SK-N-SH treated with all-trans-retinoic acid at 6 μM for 48 hours (cell line): ENCODE measurements at regions not wholly inside any gene's neighbourhood (a gene's known extent, or its start where the extent isn't known, plus 50 kb on each side); places are given as distances from the start of the nearest gene placed in this dataset.

Source experiments
- CREB5 ChIP-seq: fragments of 250-450 bp; sonication (Bioruptor Pico); IDR thresholded peaks from 2 replicates; pipeline ENCODE4 v1.5.1; 2020; ENCODE audit warnings: low read depth, mild to moderate bottlenecking, moderate library complexity
- CSDC2 ChIP-seq: fragments of 250-450 bp; sonication (Bioruptor Pico); IDR thresholded peaks from 2 replicates; pipeline ENCODE4 v1.5.0; 2020; ENCODE audit warnings: mild to moderate bottlenecking, moderate library complexity
- RARB ChIP-seq: fragments of 250-450 bp; sonication (Bioruptor Pico); IDR thresholded peaks from 2 replicates; pipeline ENCODE4 v1.8.0; 2021; ENCODE audit warnings: mild to moderate bottlenecking, moderate library complexity
- ZNF565 ChIP-seq: fragments of 450-650 bp; formaldehyde crosslinking; conservative IDR thresholded peaks from 2 replicates; pipeline ENCODE4 v1.5.0; 2020; ENCODE audit warnings: low read depth, mild to moderate bottlenecking, moderate library complexity

GRCh38 chr5:110019119-110019518 lies 329.4 kb downstream of the MAN2A1 start:
- TF ChIP-seq RARB (CRISPR knock-in tag) (no peak), ZNF565 (CRISPR knock-in tag) (no peak), CREB5 (CRISPR knock-in tag) (no peak), CSDC2 (no peak)
